HG03025 (cell line): ENCODE measurements at regions not wholly inside any gene's neighbourhood (a gene's known extent, or its start where the extent isn't known, plus 50 kb on each side); places are given as distances from the start of the nearest gene placed in this dataset.

Source experiments
- ATAC-seq: cut with Tn5 transposase; IDR thresholded peaks from one replicate; pipeline ENCODE4 v1.9.1; 2021; ENCODE audit warnings: mild to moderate bottlenecking, moderate library complexity; ENCODE audit not compliant: unreplicated experiment, low FRiP score

GRCh38 chr3:187992609-187993008, 161.3 kb upstream of the LPP start:
- no peak for ATAC-seq

DNA sequence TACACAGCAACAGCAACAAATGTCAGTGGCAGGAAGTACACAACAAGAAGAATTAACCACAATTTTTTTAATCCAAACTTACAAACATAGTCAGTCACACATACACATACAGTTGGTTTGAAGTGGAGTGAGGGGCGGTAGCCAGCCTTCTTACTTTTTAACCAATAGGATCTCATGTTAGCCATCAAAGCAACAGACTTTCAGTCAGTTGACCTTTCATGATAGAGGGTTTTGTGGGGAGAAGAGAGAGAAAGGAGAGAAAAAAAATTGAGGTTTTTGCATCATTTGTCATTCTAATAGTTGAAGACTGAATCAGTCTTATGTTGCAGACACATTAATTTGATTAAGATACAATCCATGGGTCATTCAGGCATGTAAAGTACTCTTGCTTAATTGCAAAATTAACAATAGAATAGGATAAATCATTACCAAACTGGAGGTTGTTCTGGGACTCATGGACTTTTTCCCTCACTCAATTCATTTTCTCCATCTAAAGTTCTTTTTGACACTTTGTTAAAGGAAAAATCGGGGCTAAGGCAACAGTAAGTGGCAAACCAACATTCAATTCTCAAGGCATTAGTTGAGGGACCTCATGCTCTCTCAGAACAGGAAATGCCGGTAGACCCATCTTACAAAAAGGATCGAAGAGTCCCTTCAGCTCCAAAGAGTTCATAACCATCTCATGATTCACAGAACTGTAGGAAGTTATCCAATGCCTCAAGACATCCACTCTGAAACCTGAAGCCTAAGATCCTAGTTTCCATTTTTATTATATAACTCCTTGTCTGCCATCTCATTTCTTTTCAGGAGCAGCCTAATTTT, 159.5 kb upstream of the LPP start:
- no peak for ATAC-seq

DNA sequence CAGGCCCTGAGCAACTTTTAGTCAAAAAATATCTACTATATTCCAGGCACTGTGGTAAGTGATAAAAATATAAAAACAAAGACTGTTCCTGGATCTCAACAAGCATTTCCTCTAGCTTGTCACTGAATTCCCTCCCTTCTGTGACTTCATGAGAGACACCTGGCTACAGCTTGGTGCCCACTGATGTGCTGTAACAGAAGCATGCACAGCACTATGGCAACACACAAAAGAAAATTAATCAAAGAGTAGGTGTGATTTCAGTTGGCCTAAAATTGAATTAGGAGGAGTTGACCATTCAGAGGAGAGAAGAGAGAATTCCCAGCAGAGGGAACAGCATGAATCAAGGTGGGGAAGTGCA, 158.9 kb upstream of the LPP start:
- no peak for ATAC-seq

- ATAC-seq, result no peak
Measured at GRCh38 chr3:187995667-187996066, 158.3 kb upstream of the LPP start.

- no peak for ATAC-seq
Measured at GRCh38 chr3:187996609-187997008, 157.3 kb upstream of the LPP start.

GRCh38 chr3:187997490-187997889, 156.5 kb upstream of the LPP start:
- ATAC-seq, result no peak

GRCh38 chr3:187997946-187998561, 155.9 kb upstream of the LPP start:
- no peak for ATAC-seq

DNA sequence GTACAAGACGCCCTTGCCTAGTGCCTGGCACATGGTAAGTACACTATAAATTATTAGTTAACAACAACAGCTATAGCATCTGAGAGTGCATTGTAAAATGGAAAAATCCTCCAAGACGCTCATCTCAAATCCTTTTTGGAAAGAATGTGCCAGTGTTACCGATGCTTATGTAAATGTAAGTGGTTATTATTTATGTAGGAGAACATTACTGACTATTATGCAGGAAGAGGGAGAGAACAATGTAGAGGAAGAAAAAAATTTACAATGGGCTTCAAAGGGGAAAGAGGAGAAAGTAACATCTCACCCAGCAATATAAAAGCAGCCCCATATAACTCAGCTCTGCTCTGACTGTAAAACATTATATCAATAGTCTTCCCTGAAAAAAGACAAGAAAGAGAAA, 155.3 kb upstream of the LPP start:
- ATAC-seq, result no peak

DNA sequence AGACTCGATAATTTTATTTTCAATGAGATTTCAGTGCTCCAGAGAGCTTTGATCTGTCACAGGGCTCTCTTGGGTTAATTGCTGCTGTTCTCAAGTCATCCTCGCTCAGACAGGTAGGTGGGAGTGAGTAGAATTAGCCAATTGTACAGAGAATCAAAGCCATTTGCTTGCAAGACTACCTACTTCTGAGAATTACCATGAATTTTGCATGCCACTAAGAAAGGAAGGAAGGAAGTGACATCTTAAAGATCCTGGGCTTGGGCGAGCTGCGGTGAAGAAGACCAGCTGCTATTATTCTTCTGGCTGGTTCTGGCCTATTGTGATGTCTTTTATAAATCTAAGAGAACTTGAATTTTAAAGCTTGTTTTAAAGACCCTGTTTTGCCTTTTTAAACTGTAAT, 154.1 kb upstream of the LPP start:
- ATAC-seq, result no peak

GRCh38 chr3:188000361-188000861, 153.5 kb upstream of the LPP start:
- no peak for ATAC-seq

- no peak for ATAC-seq
Measured at GRCh38 chr3:188001093-188001492, 152.9 kb upstream of the LPP start.

DNA sequence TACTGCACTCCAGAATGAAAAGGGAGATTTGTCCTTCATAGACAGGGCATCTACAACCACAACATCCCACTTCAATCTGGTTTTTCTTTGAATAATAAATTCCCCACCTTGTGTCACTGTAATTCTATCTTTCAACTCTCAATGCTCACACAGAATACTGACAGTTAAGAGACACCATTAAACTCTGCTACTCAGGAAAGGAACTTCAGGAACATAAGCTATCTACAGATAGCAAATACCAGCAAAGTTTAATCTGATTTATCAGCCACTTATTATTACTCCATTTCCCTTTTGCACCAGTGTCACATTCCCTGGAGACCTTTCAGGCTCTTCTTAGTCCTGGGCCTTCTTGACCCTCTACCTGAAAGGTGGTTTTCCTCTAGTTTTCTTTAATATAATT, 152.0 kb upstream of the LPP start:
- no peak for ATAC-seq

DNA sequence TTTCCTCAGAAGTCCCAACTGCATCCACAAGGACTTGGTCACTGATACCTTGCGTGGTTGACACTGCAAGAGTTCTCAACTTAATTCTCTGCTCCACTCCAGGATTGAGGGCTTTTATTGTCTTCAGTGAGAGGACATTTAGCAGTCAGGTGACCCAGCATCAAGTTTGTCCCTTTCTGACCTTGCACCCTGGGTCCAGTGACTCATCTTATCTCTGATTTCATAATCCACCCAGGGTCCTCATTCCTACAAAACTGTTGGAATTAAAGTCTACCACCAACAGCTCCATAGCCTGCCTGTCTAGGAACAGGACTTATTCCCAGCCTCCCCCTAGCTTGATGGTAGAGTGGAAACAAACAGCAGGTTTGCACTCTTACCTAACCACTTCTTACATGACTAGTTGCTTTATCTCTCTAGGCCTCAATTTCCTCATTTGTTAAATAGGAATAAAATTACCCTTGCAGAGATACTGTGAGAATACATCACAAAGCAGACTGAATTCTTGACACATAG, 151.3 kb upstream of the LPP start:
- no peak for ATAC-seq

DNA sequence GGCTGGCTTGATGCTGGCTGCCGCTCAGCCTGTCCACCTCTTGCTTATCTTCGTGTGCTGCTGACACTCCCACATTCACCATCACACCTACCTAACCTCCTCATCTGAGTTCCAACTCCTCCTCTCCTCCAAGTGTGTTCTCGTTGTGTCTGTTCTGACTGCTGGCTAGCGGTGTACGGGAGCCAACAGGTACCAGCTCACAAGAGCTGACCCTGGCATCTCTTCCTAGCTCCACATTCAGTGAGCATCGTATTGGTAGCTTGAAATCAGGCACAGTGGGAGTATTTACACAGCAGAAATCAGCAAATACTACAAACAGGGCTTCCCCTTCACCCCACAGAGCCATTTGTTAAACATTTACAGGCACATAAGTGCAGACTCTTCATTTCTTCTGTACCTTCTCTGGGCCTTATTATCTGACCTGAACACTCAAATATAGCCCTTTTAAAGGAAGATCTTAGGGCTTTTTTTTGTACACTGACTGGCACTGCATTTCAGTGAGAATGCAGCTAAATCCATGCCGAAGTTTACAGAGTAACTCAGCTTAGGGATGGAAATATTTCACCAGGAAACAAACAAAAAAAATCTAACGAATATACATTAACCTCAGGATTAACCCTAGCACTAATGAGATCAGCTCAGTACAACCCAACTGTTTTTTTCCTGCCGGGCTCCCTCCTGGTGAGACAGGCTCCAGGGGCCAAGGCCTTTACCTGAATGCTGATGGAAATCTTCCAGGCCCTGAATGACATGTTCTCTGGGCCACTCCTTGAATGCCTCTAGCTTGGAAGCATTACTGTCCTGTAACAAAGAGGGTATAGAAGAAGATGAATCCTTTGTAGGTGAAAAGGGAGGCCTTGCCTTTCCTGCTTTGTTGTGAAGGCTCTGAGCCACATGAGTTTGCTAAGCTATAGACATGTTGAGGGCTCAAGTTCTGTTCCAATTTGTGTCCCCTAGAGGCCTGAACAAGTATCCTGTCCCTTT, 150.5 kb upstream of the LPP start:
- ATAC-seq, result no peak

- no peak for ATAC-seq
Measured at GRCh38 chr3:188006726-188007393, 147.1 kb upstream of the LPP start.

GRCh38 chr3:188007897-188008296, 146.1 kb upstream of the LPP start:
- no peak for ATAC-seq

GRCh38 chr3:188008582-188009213, 145.3 kb upstream of the LPP start:
- no peak for ATAC-seq

DNA sequence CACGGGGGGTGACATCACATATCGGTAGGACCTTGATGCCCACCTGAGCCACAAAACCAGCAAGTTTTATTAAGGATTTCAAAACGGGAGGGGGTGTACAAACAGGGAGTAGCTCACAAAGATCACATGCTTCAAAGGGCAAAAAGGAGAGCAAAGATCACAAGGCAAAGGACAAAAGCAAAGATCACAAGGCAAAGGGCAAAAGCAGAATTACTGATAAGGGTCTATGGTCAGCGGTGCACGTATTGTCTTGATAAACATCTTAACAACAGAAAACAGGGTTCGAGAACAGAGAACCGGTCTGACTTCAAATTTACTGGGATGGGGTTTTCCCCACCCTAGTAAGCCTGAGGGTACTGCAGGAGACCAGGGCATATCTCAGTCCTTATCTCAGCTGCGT, 143.5 kb upstream of the LPP start:
- no peak for ATAC-seq

GRCh38 chr3:188019727-188020126, 134.2 kb upstream of the LPP start:
- ATAC-seq, result no peak

- no peak for ATAC-seq
Measured at GRCh38 chr3:188021041-188021440, 132.9 kb upstream of the LPP start.
